ENCODE measurements at regions not wholly inside any gene's neighbourhood (a gene's known extent, or its start where the extent isn't known, plus 50 kb on each side); places are given as distances from the start of the nearest gene placed in this dataset.

GRCh38 chr4:161248880-161249279 lies 914.9 kb downstream of the FSTL5 start:
- H3K36me3 ChIP-seq, result no peaks in the 10 kb centered on the region
- no peak overlapping the region for H3K27ac Mint-ChIP-seq

GRCh38 chr4:161247831-161248230 lies 916.0 kb downstream of the FSTL5 start:
- H3K36me3 ChIP-seq, result no peaks in the 10 kb centered on the region

More at GRCh38 chr4:161248880-161249279, 914.9 kb downstream of the FSTL5 start:
- Histone ChIP-seq H4K20me1 (ENCODE audit: low read depth) (no peaks in the 10 kb centered on the region), H3F3A (ENCODE audit: low read depth) (no peaks in the 10 kb centered on the region), H3K79me2 (ENCODE audit: low read depth) (no peaks in the 10 kb centered on the region), H3K9me3 (ENCODE audit: low read depth) (peaks cover 3% of the 10 kb centered on the region), H2AFZ (replicated peaks) (no peak overlapping the region), H3K27ac (no peak overlapping the region), H3K4me1 (no peaks in the 10 kb centered on the region), H3K27me3 (no peaks in the 10 kb centered on the region), H3K4me3 (no peak overlapping the region), H3K9ac (no peak overlapping the region), H3K4me2 (no peak overlapping the region)
- TF ChIP-seq EZH2phosphoT487 (IDR thresholded peaks at IDR 0.05) (no peak), EZH2 (IDR thresholded peaks at IDR 0.05) (no peak), CTCF (IDR thresholded peaks at IDR 0.05) (no peak)
- no peak overlapping the region for H3K4me3 Mint-ChIP-seq
- no peaks in the 10 kb centered on the region for H3K36me3 Mint-ChIP-seq
- H3K9me3 Mint-ChIP-seq, result peaks cover 6% of the 10 kb centered on the region
- H3K4me1 Mint-ChIP-seq, result no peaks in the 10 kb centered on the region
- no peak for DNase-seq (ENCODE audit: low spot score)
- H3K27me3 Mint-ChIP-seq (ENCODE audit: insufficient read depth, low read depth), result peaks cover 4% of the 10 kb centered on the region

GRCh38 chr4:161238033-161238432 lies 925.8 kb downstream of the FSTL5 start:
- H3K4me1 ChIP-seq, result no peaks in the 10 kb centered on the region
- H3K4me3 ChIP-seq, result no peak overlapping the region
- Mint-ChIP-seq H3K4me1 (no peaks in the 10 kb centered on the region), H3K27me3 (ENCODE audit: insufficient read depth, low read depth) (no peaks in the 10 kb centered on the region), H3K9me3 (no peaks in the 10 kb centered on the region), H3K4me3 (no peak overlapping the region), H3K36me3 (no peaks in the 10 kb centered on the region), H3K27ac (no peak overlapping the region)
- no peak for DNase-seq (ENCODE audit: low spot score)
- no peak overlapping the region for H3K4me2 ChIP-seq
- H2AFZ ChIP-seq (replicated peaks), result no peak overlapping the region
- H3K27ac ChIP-seq, result no peak overlapping the region
- H3F3A ChIP-seq (ENCODE audit: low read depth), result no peaks in the 10 kb centered on the region
- no peaks in the 10 kb centered on the region for H3K9me3 ChIP-seq (ENCODE audit: low read depth)
- TF ChIP-seq EZH2phosphoT487 (IDR thresholded peaks at IDR 0.05) (no peak), EZH2 (IDR thresholded peaks at IDR 0.05) (no peak)
- no peaks in the 10 kb centered on the region for H4K20me1 ChIP-seq (ENCODE audit: low read depth)
- no peaks in the 10 kb centered on the region for H3K36me3 ChIP-seq
- no peaks in the 10 kb centered on the region for H3K79me2 ChIP-seq (ENCODE audit: low read depth)
- no peaks in the 10 kb centered on the region for H3K27me3 ChIP-seq
- H3K9ac ChIP-seq, result no peak overlapping the region

More at GRCh38 chr4:161247831-161248230, 916.0 kb downstream of the FSTL5 start:
- peaks cover 4% of the 10 kb centered on the region for H3K27me3 Mint-ChIP-seq (ENCODE audit: insufficient read depth, low read depth)
- TF ChIP-seq CTCF (IDR thresholded peaks at IDR 0.05) (no peak), EZH2phosphoT487 (IDR thresholded peaks at IDR 0.05) (no peak), EZH2 (IDR thresholded peaks at IDR 0.05) (no peak)
- Histone ChIP-seq H3K27ac (no peak overlapping the region), H3K9me3 (ENCODE audit: low read depth) (peaks cover 3% of the 10 kb centered on the region), H2AFZ (replicated peaks) (no peak overlapping the region), H3K79me2 (ENCODE audit: low read depth) (no peaks in the 10 kb centered on the region), H3K4me1 (no peaks in the 10 kb centered on the region), H3K9ac (no peak overlapping the region), H4K20me1 (ENCODE audit: low read depth) (no peaks in the 10 kb centered on the region), H3K4me3 (no peak overlapping the region), H3F3A (ENCODE audit: low read depth) (no peaks in the 10 kb centered on the region), H3K27me3 (no peaks in the 10 kb centered on the region), H3K4me2 (no peak overlapping the region)
- no peaks in the 10 kb centered on the region for H3K4me1 Mint-ChIP-seq
- H3K9me3 Mint-ChIP-seq, result peaks cover 2% of the 10 kb centered on the region
- H3K36me3 Mint-ChIP-seq, result no peaks in the 10 kb centered on the region
- no peak overlapping the region for H3K27ac Mint-ChIP-seq
- no peak for DNase-seq (ENCODE audit: low spot score)
- H3K4me3 Mint-ChIP-seq, result no peak overlapping the region

GRCh38 chr4:161237495-161237894 lies 926.3 kb downstream of the FSTL5 start:
- Histone ChIP-seq H3F3A (ENCODE audit: low read depth) (no peaks in the 10 kb centered on the region), H3K9me3 (ENCODE audit: low read depth) (no peaks in the 10 kb centered on the region), H3K4me2 (no peak overlapping the region), H3K27ac (no peak overlapping the region), H3K79me2 (ENCODE audit: low read depth) (no peaks in the 10 kb centered on the region), H4K20me1 (ENCODE audit: low read depth) (no peaks in the 10 kb centered on the region), H3K4me3 (no peak overlapping the region), H3K27me3 (no peaks in the 10 kb centered on the region), H3K4me1 (no peaks in the 10 kb centered on the region), H2AFZ (replicated peaks) (no peak overlapping the region), H3K36me3 (no peaks in the 10 kb centered on the region), H3K9ac (no peak overlapping the region)
- Mint-ChIP-seq H3K27me3 (ENCODE audit: insufficient read depth, low read depth) (no peaks in the 10 kb centered on the region), H3K4me3 (no peak overlapping the region), H3K27ac (no peak overlapping the region), H3K9me3 (no peaks in the 10 kb centered on the region), H3K36me3 (no peaks in the 10 kb centered on the region), H3K4me1 (no peaks in the 10 kb centered on the region)
- TF ChIP-seq EZH2 (IDR thresholded peaks at IDR 0.05) (no peak), CTCF (IDR thresholded peaks at IDR 0.05) (no peak), EZH2phosphoT487 (IDR thresholded peaks at IDR 0.05) (no peak)
- DNase-seq (ENCODE audit: low spot score), result no peak

All from neural progenitor cell (in vitro differentiated cells).